ENCODE measurements at regions not wholly inside any gene's neighbourhood (a gene's known extent, or its start where the extent isn't known, plus 50 kb on each side); places are given as distances from the start of the nearest gene placed in this dataset.

- no peak for ATAC-seq
- peaks cover 7% of the 10 kb centered on the region for H3K36me3 Mint-ChIP-seq
- H3K27me3 Mint-ChIP-seq (ENCODE audit: low read depth) = 0 out of 2 replicates have a peak, but pooled peaks cover 3% of the 10 kb centered on the region
These were observed 177.6 kb upstream of the SETMAR start for GRCh38 chr3:4125576-4125975.

GRCh38 chr3:4138150-4138785 is 164.9 kb upstream of the SETMAR start:
- H3K27ac Mint-ChIP-seq = no peak overlapping the region
- peaks cover 8% of the 10 kb centered on the region for H3K27me3 Mint-ChIP-seq (ENCODE audit: low read depth)
- DNase-seq (ENCODE audit: low spot score) (no peak), ATAC-seq (no peak)
- peaks cover 29% of the 10 kb centered on the region for H3K9me3 Mint-ChIP-seq
- no peaks in the 10 kb centered on the region for H3K4me1 Mint-ChIP-seq
- CTCF ChIA-PET = no interaction called here
- H3K36me3 Mint-ChIP-seq = 0 out of 2 replicates have a peak, but pooled peaks cover 3% of the 10 kb centered on the region
- no peak overlapping the region for H3K4me3 Mint-ChIP-seq
- no peak for TF ChIP-seq MAX (CRISPR knock-in tag; IDR thresholded peaks at IDR 0.05)
- no peak for TF ChIP-seq ZNF423 (CRISPR knock-in tag; IDR thresholded peaks at IDR 0.05)
- no peak for TF ChIP-seq JAZF1 (CRISPR knock-in tag; IDR thresholded peaks at IDR 0.05)
- TF ChIP-seq MYBL2 (CRISPR knock-in tag; IDR thresholded peaks at IDR 0.05) = no peak
- TF ChIP-seq ZNF121 (CRISPR knock-in tag; IDR thresholded peaks at IDR 0.05) = no peak
- TF ChIP-seq USF2 (CRISPR knock-in tag; IDR thresholded peaks at IDR 0.05) = no peak
- no peak for TF ChIP-seq ZNF138 (CRISPR knock-in tag; conservative IDR thresholded peaks at IDR 0.05)
- no peak for TF ChIP-seq ZNF263 (CRISPR knock-in tag; IDR thresholded peaks at IDR 0.05; ENCODE audit: low read depth)
- no peak for TF ChIP-seq ZNF512 (CRISPR knock-in tag; IDR thresholded peaks at IDR 0.05; ENCODE audit: borderline replicate concordance)
- no peak for TF ChIP-seq FOXP4 (CRISPR knock-in tag; IDR thresholded peaks at IDR 0.05)
- TF ChIP-seq ATF3 (CRISPR knock-in tag; conservative IDR thresholded peaks at IDR 0.05) = no peak
- no peak for TF ChIP-seq USF1 (CRISPR knock-in tag; IDR thresholded peaks at IDR 0.05)
- TF ChIP-seq ZNF232 (CRISPR knock-in tag; IDR thresholded peaks at IDR 0.05) = no peak
- no peak for TF ChIP-seq CREB1 (CRISPR knock-in tag; IDR thresholded peaks at IDR 0.05)
- no peak for TF ChIP-seq E2F4 (CRISPR knock-in tag; IDR thresholded peaks at IDR 0.05; ENCODE audit: borderline replicate concordance, low read depth)
- TF ChIP-seq NR2C2 (CRISPR knock-in tag; IDR thresholded peaks at IDR 0.05) = no peak
- TF ChIP-seq E2F1 (CRISPR knock-in tag; IDR thresholded peaks at IDR 0.05) = no peak
- POLR2A ChIA-PET = no interaction called here

More at GRCh38 chr3:4125576-4125975, 177.6 kb upstream of the SETMAR start:
- no peak overlapping the region for H3K4me3 Mint-ChIP-seq
- no peak for DNase-seq (ENCODE audit: low spot score)
- no peak overlapping the region for H3K27ac Mint-ChIP-seq
- ChIA-PET CTCF (no interaction called here), POLR2A (no interaction called here)
- peaks cover 21% of the 10 kb centered on the region for H3K9me3 Mint-ChIP-seq
- TF ChIP-seq ESRRA (CRISPR knock-in tag; IDR thresholded peaks at IDR 0.05; ENCODE audit: borderline replicate concordance) = no peak
- no peaks in the 10 kb centered on the region for H3K4me1 Mint-ChIP-seq
